Stimulated activated CD4-positive, alpha-beta T cell treated with anti-CD3 and anti-CD28 coated beads, Interleukin-2, amount 100 ng/mL, for 48 hours (primary cell): ENCODE measurements at regions not wholly inside any gene's neighbourhood (a gene's known extent, or its start where the extent isn't known, plus 50 kb on each side); places are given as distances from the start of the nearest gene placed in this dataset.
A peak's percentile ranks its signal among the peaks of the same experiment; 100 is the strongest.

Experiments
- DNase-seq, 2 donors: peaks; one replicate each; pipeline ENCODE4 v3.0.0-alpha.2; 2020

DNA sequence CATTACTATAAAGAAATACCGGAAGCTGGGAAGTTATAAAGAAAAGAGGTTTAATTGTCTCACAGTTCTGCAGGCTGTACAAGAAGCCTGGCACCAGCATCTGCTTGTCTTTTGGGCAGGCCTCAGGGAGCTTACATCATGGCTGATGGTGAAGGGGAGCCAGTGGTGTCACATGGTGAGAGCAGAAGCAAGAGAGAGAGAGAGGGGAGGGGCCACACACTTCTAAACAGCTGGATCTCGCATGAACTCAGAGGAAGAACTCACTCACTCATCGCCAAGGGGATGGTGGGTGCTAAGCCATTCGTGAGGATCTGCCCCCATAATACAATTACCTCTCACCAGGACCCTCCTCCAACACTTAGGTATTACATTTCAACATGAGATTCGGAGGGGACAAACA lies 51.8 kb upstream of the ANKRD34C start:
- DNase-seq: no peak

DNA sequence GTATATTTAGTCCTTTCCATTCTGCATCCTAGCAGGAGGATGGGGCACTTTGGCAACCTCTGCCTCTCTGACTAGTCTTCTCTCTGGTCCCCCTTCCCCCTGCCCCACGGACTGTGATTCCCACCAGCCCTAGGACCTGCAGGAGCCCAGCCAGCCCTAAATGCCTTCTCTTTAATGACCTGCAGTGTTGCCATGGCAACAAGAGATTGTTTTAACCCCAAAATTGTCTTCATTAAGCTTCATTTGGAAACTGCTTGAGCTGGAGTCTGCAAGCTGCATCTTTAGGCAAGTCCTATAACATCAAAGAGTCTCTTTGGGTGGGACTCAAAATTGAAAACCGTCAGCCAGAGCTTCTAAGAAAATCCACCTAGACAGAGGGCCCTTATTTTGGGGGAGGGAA lies 59.7 kb upstream of the ANKRD34C start:
- no peak for DNase-seq

DNA sequence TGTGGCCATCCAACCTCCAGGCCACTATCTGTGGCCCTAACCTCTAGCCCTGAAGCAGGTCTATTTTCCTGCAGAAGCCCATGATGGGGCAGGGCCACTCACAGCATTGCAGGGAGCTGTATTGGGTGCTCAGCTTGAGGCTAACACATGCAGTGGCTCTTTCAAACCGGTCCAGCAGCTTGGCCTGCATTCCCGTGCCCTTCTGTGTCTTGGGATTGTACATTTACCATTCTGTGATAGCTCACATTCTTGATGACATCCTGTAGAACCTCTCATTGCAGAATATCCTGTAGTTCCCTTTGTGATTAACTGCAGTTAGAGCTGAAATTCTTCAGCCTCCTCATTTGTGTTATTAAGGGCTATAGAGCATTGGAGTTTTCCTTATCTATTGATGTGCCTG lies 60.8 kb upstream of the ANKRD34C start:
- no peak for DNase-seq

DNA sequence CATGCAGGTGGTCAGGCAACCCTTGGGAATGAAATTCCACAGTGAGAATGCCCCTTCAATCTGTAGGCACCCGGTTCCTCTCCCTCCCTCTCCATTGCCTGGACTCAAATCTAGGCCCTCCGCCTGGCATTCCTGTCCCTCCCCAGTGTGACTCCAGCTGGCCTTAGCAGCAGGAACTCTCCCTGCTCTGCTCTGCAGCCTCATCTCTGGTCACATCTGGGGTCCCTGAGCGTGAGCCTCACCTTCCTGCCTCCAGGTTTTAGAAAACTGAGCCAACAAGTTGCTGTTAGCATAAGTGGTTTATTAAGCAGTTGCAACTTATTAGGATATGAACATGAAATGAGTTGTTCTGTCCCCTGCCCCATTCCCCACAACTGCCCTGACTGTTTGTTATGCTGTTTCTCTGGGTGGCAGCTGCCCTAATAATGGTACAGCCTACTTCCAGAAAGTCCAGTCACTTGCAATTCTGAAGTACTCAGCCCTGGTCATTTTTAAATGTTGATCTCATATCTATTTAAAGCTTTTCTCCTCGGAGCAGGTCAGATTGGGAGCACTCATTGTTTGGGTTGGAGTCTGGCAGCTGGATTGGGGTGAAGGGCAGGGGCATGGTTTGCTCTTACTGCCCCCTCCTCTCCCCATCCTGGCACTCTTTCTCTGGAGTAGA lies 63.0 kb upstream of the ANKRD34C start:
- DNase-seq: no peak

DNA sequence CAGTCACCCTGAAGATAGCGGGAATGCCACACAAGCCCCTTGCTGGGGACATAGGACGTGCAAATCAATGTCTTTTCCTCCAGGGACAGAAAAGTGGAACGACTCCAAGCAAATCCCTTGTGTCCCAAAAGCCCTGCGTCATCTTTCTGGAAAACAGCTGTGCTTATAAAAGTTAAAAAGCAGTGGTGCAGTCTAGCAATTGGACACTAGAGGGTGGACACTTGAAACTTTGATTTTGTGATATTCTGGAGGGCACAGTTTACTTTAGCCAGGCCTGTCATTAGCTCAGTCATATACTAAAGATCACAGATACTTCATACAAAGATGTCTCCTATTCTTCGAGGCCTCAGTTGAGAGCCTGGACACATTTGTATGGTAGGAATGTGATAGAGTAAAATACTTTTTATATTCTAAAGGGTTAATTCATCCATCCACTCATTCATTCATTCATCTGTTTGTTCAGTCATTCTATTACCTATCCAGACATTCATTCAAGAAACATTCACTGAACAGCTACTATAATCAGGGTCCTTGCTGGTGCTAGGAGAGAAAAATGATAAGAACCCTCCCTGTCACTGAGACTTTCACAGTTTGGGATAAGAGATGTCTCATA lies 63.8 kb upstream of the ANKRD34C start:
- no peak for DNase-seq

DNA sequence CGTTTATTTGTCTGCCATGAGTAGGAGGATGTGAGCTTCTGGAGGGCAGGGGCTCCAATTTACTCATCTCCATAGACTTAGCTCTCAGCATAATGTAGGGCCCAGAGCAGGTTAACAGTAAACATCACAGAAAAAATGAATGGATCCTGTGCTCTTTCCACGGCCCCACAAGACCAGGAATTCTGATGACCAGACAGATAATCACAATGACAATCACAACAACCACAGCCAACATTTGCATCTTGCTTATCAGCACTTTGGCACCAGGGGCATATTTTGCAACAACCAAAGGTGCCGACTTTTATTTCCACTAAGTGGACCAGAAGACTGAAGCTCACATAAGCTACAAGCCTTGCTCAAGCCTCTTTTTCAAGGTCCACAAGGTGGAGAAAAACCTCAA lies 68.9 kb upstream of the ANKRD34C start:
- DNase-seq: no peak

DNA sequence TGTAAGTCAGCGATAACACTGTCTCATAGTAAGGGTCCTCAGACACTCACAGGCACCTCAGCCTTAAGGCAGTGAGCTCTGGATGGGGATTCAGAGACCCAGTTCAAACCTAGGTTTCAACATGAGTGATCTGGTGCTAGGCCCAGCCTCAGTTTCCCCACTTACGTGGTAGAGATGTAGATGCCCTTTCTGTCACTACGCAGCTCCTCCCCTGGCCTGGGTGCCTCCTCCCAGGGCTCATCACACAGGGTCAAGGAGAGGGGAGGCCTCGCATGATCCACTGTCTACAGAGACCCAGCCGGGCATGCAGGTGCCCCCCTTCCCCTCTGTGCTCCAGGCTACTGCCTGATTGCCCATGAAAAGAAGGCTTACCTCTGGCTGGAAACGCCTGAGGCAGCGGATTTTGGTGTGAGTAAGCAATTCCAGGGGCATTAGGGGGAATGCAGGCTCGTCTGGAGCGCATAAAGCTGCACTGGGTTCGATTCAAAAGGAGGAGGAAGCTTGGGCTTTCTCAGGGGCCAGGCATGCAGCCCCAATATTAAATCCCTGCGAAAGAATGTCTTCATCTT lies 69.8 kb upstream of the ANKRD34C start:
- DNase-seq: no peak

DNA sequence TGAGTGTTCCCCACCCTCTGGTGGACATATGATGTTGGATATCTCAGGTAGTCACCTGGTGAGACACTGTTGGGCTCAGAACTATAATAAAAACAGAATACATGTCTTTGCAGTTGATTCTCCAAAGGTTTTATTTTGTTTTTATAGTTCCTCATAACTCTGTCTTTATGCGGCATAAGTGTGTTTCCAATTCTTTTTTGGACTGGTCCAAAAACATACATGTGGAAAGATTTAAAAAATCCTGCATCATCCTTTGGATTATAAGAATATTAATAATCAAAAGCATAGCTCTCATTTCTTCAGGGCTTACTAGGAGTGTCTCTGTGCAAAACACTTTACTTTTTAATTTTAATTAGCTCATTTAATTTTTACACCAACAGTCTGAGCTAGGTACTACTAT lies 71.0 kb upstream of the ANKRD34C start:
- no peak for DNase-seq

DNA sequence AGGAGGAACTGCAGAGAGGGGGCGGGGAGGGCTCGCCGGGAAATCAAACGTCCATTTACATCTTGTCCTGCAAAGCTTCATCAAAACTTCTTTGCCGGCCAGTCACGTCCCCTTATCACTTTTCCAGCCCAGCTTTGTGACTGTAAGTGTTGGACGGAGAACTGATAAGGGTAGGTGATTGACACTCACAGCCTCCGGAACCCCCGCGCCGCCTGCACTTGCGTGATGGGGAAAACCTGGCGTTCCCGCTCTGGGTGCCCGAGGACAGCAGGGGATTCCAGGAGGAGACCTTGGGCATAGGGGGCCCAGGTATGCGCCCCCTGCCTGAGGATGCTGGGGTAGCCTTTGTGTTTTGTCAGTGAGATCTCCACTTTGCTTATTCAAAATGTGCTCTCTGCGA lies 72.8 kb upstream of the ANKRD34C start:
- DNase-seq: no peak

DNA sequence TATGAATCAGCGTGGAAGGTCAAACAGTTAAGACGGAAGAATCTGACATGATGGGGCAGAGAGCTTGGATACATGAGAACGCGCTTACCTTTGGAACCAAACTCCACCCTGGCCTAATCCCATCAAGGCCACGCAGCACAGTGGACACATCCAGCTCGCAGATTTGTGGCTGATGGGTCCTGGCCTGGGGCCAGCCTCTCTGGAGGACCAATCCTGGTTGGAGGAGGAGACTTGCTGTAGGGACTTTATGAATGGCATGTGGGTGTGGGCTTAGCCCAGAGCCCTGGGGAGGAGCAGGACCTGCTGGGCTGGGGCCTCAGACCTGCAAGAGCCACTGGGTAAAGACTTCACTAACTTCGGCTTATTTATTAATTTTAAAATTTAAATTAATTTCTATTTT lies 73.4 kb upstream of the ANKRD34C start:
- DNase-seq: no peak

DNA sequence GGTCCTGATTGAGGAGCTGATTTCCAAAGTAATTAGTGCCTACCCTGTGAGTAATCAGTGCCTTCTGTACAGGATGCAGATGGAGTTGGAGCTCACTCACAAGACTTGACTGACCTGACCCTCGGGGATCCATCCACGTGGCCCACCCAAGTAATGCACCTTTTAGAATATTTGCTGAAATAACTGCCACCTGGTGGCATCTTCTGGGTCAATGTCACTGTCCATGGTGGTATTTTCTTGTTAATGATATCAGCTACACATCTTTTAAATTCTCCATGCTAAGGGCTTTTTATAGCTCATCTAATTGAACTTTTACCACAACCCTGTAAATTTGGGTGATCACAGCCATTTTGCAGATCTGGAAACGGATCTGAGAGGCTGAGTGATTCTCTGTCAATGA lies 74.3 kb upstream of the ANKRD34C start:
- DNase-seq: no peak

DNA sequence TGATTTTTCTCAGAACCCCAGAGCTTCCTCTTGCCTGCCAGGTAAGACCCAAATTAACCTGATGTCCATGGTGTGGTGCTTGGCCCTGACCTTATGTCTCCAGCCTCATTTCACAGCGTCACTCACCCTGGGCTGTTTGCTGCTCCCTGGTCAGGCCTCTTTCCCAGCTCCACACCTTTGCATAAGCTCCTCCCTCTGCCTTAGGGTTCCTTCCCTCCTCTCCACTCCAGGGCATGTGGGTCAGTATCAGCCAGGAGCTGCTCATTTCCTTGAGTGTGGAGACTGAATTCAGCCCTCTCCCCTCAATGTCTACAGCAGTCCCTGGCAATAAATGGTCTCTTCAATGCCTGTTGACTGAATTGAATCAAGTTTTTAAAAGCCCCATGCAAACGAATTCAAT lies 75.6 kb upstream of the ANKRD34C start:
- no peak for DNase-seq

DNA sequence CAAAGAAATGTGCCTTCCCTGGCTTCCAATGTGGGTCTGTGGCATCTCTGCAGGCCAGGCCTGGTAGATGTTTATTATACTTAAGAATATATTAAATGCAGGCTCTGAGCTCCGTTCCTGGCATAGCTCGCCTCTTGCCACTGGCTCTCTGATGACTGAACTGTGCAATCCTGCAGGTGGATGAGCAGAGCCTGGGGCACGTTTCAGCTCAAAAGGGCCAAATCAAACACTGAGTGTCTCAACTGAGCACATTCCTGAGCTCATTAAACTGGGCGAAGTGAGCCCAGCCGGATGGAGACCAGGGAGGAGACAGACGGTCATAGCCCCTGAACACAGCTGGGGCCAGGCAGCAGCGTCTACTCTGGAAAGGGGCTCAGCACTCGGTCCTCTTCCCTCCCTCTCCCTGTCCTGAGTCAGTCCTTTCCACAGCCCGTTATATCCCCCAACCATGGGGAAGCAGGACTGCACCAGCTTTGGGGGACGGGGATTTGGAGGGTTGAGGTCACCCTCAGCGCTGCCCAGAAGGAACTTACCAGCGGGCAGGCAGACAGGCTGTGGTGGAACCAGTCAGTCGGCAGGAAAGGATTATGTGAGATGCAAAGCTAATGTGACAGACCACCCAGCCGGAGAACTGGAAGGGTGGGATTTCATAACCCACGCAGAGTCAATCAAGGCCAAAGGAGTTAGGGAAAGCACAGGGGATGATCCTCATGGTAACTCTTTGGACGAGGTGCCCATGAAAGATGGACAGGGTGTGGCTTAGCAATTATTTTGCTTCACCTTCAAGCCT lies 77.4 kb upstream of the ANKRD34C start:
- no peak for DNase-seq

DNA sequence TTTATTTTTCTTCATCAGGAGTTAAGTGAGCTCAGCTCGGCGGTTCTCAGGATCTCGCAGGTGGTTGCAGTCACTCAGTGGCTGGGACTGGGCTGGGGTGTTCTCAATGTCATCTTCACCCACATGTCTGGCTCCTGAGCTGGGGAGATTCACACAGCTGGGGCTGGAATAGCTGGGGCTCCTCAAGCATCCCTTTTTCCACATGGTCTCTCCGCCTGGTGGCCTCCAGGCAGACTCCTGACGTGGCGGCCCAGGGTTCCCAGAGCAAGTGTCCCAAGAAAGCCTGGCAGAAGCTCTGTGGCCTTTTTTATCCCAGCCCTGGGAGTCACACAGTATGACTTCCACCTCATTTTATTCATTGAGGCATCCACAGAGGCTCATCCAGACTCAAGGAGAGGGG lies 84.1 kb upstream of the ANKRD34C start:
- no peak for DNase-seq

DNA sequence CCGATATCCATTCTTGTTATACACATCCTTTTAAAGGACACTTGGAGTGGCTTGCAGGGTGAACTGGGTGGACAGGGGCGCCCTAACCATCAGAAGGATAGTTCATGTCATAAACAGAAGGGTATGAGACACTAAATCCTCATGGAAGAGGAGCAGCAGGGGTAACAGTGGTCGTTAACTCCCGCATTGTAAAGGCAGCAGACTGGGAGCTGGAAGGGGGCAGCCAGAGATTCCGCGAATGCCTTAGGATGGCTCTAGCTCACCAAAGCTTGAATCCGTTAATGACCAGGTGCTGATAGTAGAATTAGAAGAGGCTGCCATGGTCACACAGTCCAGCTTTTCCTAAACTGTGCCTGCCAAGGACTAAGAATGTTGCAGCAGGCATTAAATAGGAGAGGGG lies 85.2 kb upstream of the ANKRD34C start:
- DNase-seq: no peak

DNA sequence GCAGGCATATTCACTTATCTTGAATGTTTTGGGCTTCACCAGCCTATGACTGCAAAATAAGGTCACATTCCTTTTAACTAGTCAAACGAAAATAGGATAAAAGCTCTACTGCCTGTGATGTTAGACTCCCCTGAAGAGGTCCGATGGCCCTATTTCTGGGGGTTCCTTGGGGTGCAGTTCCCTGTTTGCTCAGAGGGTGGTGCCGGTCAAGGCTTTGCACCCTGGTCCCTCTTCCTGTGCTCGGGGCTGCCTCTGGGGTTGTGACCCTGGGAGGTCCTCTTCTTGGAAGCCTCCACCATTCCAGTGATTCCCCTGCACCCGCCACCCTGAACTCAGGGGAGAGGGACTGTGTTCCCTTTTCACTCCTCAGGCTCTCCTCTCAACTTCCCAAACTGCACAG lies 86.7 kb upstream of the ANKRD34C start:
- DNase-seq: no peak

DNA sequence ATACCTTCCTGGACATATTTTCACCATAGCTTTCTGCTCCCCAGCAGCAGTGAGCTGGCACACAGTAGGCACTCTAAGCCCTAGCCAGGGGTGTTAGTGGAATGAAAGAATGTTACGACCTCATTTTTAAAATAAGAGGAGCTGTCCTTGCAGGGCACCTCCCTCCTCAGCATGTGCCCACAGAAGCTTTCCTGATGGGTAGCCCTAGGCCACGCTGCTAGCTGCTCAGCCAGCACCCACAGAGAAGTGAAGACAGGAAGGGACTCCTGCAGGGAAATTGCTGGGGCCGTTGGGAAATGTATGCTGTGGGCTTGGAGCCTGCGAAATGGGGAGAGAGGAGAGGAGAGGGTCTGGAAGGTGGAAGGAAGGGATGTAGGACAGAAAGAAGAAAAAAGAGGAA lies 87.3 kb upstream of the ANKRD34C start:
- no peak for DNase-seq

DNA sequence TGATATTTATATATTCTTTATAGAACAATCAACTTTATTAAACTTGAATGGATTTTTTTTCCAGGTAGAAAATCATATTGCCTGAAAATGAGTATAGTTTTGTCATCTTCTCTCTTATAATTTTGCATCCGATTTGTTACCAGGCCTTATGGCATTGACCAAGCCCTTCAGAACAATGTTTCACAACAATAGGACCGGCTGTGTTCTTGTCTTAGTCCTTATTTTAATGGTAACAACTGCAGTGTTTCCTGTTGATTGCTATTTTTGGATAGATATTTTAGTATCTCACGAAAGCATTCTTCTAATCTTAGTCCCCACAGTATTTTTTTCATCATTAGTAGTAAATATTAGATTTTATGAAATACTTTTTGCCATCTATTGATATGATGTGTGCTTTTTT lies 88.1 kb upstream of the ANKRD34C start:
- DNase-seq: no peak

DNA sequence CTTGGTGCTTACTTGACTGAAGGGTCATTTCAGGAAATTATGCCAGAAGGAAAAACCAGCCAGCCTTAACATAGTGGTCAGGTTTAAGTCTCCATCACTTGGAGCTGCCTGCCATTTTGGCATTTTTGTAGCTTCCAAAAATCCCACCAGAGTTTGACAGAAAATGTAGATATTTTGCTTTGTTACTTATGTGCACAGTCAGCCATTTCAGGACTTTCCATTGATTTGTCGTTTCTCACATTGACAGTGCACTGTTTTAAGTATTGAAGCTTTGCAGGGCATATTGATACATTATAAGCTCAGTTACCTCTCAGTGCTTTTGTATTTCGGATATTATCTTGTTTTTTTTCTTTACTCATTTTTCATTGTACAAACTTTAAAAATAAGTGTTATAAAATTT lies 89.0 kb upstream of the ANKRD34C start:
- DNase-seq: no peak

DNA sequence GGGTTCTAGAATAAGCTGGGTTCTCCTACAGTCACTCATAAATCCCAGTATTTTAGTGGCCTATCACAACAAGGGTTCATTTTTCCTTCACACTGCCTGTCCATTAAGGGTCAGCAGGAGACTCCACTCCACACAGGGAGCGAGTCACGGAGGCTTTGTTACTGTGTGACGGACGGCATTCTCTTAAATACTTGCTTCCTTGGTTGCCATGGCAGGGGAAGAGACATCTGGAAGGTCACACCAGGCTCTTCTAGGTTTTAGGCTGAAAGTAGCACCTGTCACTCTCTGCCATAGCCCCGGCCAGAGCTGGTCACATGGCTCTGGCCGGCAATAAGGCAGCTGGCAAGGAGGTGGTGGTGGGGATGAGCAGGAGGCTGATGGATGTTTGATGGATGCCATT lies 89.4 kb upstream of the ANKRD34C start:
- no peak for DNase-seq

DNA sequence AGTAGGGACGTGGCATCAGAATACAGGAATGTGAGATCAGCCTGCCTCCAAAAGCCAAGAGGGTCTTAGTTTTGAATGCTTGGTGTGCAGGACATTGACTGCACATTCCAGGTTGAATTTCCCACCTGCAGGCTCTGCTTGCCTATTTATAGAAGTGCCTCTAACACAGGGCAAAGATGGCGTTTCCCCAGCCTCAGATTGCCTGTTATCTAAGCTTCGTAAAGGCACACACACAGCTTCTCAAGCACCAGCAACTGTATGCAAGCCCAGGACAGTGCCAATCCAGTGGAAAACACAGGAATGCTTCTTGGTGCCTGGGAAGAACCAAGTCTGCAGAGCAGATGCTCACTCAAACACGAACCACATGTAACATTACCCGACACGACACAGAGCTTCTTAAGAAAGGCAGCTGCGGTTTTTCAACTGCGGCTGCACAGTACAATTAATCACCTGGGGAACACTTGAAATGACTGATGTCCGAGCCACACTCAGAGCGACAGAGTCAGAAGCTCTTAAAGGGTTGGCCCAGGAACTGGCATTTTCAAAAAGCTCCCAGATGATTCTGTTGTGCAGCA lies 90.0 kb upstream of the ANKRD34C start:
- no peak for DNase-seq

DNA sequence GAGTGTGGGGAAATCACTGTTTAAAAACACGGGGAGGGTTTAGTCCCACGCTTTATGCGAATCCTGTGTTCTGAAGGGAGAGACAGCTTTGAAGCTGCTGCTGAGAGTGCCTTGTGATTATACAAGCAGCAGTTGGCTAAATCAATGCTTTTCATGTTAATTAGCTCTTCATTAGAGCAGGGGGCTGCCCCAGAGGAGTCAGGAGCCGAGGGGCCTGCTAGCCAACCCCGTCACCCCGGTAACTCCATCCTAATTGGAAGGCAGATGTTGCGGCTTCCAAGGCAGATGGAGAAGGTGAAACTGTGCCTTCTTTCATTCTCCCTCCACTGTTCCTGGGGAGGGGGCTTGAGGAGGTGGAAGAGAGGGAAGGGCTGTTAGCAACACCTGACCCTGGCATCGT lies 92.4 kb upstream of the ANKRD34C start:
- no peak for DNase-seq

DNA sequence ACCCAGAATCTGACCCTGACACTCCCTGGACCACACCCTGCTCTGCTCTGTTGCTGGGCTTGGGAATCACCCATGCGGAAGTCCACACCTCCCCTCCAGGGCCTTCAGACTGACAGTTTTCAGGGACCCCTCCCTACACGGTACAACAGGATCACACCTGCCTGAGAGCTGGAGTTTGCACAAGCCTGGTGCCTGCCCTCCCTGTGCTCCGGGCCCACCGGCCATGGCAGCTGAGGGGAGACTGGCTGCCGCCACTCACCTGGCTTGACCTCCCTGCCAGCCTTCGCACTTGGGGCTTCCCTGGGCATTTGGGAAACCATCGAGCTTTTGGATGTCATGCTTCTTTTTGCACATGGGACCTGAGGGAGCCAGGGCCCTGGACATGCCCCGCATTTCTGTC lies 95.9 kb upstream of the ANKRD34C start:
- no peak for DNase-seq

DNA sequence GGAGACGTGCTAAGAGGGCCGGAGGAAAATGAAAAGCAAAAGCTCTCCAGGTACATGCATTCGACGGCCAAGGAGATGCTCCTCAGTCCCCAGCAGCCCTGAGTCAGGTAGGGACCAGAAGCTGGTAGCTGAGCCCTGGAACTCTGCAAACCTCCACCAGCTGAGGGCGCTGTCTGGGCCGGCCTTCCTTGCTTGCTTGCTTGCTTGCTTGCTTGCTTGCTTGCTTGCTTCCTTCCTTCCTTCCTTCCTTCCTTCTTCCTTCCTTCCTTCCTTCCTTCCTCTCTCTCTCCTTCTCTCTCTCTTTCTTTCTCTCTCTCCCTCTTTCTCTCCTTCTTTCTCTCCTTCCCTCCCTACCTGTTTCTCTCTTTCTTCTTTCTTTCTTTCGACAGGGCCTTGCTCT lies 94.6 kb upstream of the RASGRF1 start:
- DNase-seq: peak; percentile 23 to 24
